ENCODE measurements at regions not wholly inside any gene's neighbourhood (a gene's known extent, or its start where the extent isn't known, plus 50 kb on each side); places are given as distances from the start of the nearest gene placed in this dataset.

- RAD21 ChIA-PET (ENCODE audit: unreplicated experiment): no interaction called here
- in situ Hi-C loops (cut with MboI): no loop called here
- DNase-seq (ENCODE audit: low read depth, low spot score): no peak
- SMC1A ChIA-PET (ENCODE audit: uncharacterized antibody, unreplicated experiment): no interaction called here
- no peak overlapping the region for H3K4me2 ChIP-seq (ENCODE audit: control insufficient read depth, insufficient read depth)
- H3K4me3 ChIP-seq: no peak overlapping the region
- H4K20me1 ChIP-seq (ENCODE audit: control insufficient read depth, insufficient read depth): no peaks in the 10 kb centered on the region
- CTCF ChIA-PET: no interaction called here
- H3K27ac ChIP-seq (ENCODE audit: control insufficient read depth, insufficient read depth): no peak overlapping the region
- no peak for FAIRE-seq
- no peak for ATAC-seq
- 37% methylated on average over 1 of the region's 1 CpG for WGBS (ENCODE audit: insufficient coverage, insufficient replicate concordance, low lambda C conversion rate, missing lambda C conversion rate)
- no peaks in the 10 kb centered on the region for H3K9me3 ChIP-seq (replicated peaks; ENCODE audit: control insufficient read depth, insufficient read depth, low read length)
- no peaks in the 10 kb centered on the region for H3K27me3 ChIP-seq (replicated peaks in 1 of 2; ENCODE audit: control insufficient read depth in 2 of 2, insufficient read depth in 2 of 2, low read length in 1 of 2)
- no TSS peak for BruUV-seq (replicated peaks)
- no peaks in the 10 kb centered on the region for H3K4me1 ChIP-seq (ENCODE audit: control insufficient read depth, insufficient read depth, low read length)
- intact Hi-C loops (cut with micrococcal nuclease; ENCODE audit: unreplicated experiment): no loop called here
- H3K36me3 ChIP-seq (ENCODE audit: control insufficient read depth in 2 of 2, insufficient read depth in 2 of 2, low read length in 1 of 2): no peaks in the 10 kb centered on the region
- no peaks in the 10 kb centered on the region for H3K79me2 ChIP-seq (ENCODE audit: control insufficient read depth, insufficient read depth, low read length)
- TF ChIP-seq WRNIP1 (IDR thresholded peaks at IDR 0.05; ENCODE audit: borderline replicate concordance, low read depth, low read length): no peak
- no peak for TF ChIP-seq FOXM1 (IDR thresholded peaks at IDR 0.05; ENCODE audit: low read depth, low read length)
- no peak for TF ChIP-seq KAT2A (conservative IDR thresholded peaks at IDR 0.05; ENCODE audit: control insufficient read depth, low read depth, low read length)
- no peak for TF ChIP-seq FOXK2 (IDR thresholded peaks at IDR 0.05)
- no peak for TF ChIP-seq TCF3 (IDR thresholded peaks at IDR 0.05; ENCODE audit: borderline replicate concordance, insufficient read depth, low read depth, low read length)
- no peak for TF ChIP-seq ZNF217 (IDR thresholded peaks at IDR 0.05)
- TF ChIP-seq ZNF384 (IDR thresholded peaks at IDR 0.05; ENCODE audit: borderline replicate concordance, low read depth, low read length): no peak
- TF ChIP-seq YY1 (IDR thresholded peaks at IDR 0.05; ENCODE audit: low read depth, low read length): no peak
- no peak for TF ChIP-seq IRF5 (IDR thresholded peaks at IDR 0.05; ENCODE audit: borderline replicate concordance)
- no peak for TF ChIP-seq NR2C2 (IDR thresholded peaks at IDR 0.05; ENCODE audit: borderline replicate concordance, control insufficient read depth, insufficient read length, low read depth)
- TF ChIP-seq NR2F1 (conservative IDR thresholded peaks at IDR 0.05): no peak
- no peak for TF ChIP-seq RB1 (IDR thresholded peaks at IDR 0.05; ENCODE audit: borderline replicate concordance)
- TF ChIP-seq SP1 (IDR thresholded peaks at IDR 0.05; ENCODE audit: low read depth, low read length): no peak
- no peak for TF ChIP-seq NRF1 (conservative IDR thresholded peaks at IDR 0.05; ENCODE audit: low read depth, low read length)
- no peak for TF ChIP-seq GATAD2B (conservative IDR thresholded peaks at IDR 0.05; ENCODE audit: low read depth)
- no peak for TF ChIP-seq KDM1A (IDR thresholded peaks at IDR 0.05; ENCODE audit: borderline replicate concordance)
- TF ChIP-seq TCF12 (IDR thresholded peaks at IDR 0.05; ENCODE audit: low read depth, low read length): no peak
- no peak for TF ChIP-seq DPF2 (IDR thresholded peaks at IDR 0.05)
- no peak for TF ChIP-seq TBL1XR1 (IDR thresholded peaks at IDR 0.05; ENCODE audit: low read depth, low read length)
- TF ChIP-seq RCOR1 (conservative IDR thresholded peaks at IDR 0.05; ENCODE audit: low read depth, low read length): no peak
- POLR2A ChIA-PET: no interaction called here
- no peak overlapping the region for H3K9ac ChIP-seq (ENCODE audit: control insufficient read depth, insufficient read depth, low read length)
- no peak overlapping the region for H2AFZ ChIP-seq (ENCODE audit: control insufficient read depth, low read depth, low read length)
Measured at GRCh38 chrX:9390121-9390520, 74.7 kb upstream of the TBL1X start.

Data from GM12878 (cell line).